ENCODE measurements at regions not wholly inside any gene's neighbourhood (a gene's known extent, or its start where the extent isn't known, plus 50 kb on each side); places are given as distances from the start of the nearest gene placed in this dataset.

DNA sequence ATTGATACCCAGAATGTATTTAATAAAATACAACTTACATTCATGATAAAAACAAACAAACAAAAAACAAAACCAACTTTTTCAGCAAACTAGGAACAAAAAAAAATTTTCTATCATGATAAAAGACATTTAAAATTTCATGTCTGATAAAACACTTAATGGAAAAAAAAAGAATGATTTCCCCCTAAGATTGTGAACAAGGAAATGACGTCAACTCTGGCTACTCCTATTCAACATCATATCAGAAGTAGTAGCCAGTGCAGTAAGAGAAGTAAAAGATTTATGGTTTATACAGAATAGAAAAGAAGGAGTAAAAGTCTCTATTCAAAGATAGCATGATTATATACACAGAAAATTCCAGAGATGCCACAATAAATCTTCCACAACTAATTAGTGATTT lies 1306.6 kb downstream of the FSCB start:
- H3K9me3 ChIP-seq = no peaks in the 10 kb centered on the region
- TF ChIP-seq POLR2A (IDR thresholded peaks at IDR 0.05) = no peak
- no peaks in the 10 kb centered on the region for H3K4me1 ChIP-seq
- no peak overlapping the region for H3K27ac ChIP-seq
- DNase-seq (no peak), ATAC-seq (no peak)
- in situ Hi-C loops (cut with MboI; ENCODE audit: low sequenced_read_pairs in 4 of 4) = no loop called here
- H3K27me3 ChIP-seq = no peaks in the 10 kb centered on the region
- H3K36me3 ChIP-seq = no peaks in the 10 kb centered on the region
- intact Hi-C loops (cut with DNase I; ENCODE audit: low total_unique reads) = no loop called here
- no peak overlapping the region for H3K4me3 ChIP-seq

DNA sequence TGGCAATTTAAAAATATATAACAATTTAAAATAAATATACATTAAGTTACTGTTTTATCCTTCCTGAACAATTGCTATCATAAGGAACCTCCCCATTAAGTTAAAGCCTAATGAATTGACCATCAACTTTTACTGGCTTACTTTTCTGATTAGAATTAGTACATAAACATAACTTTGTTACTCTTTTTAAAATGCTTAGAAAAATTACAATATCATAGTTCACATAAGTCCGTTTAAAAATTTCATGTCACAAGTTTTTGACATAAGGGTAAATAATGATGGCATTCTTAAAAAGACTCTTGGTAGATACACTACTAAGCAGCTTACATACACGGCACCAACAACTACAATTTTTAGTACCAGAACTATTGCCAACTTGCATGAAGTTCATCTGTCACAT lies 1308.6 kb downstream of the FSCB start:
- TF ChIP-seq, protein P1, sequence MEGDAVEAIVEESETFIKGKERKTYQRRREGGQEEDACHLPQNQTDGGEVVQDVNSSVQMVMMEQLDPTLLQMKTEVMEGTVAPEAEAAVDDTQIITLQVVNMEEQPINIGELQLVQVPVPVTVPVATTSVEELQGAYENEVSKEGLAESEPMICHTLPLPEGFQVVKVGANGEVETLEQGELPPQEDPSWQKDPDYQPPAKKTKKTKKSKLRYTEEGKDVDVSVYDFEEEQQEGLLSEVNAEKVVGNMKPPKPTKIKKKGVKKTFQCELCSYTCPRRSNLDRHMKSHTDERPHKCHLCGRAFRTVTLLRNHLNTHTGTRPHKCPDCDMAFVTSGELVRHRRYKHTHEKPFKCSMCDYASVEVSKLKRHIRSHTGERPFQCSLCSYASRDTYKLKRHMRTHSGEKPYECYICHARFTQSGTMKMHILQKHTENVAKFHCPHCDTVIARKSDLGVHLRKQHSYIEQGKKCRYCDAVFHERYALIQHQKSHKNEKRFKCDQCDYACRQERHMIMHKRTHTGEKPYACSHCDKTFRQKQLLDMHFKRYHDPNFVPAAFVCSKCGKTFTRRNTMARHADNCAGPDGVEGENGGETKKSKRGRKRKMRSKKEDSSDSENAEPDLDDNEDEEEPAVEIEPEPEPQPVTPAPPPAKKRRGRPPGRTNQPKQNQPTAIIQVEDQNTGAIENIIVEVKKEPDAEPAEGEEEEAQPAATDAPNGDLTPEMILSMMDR (IDR thresholded peaks at IDR 0.05 in 4 of 5, conservative IDR thresholded peaks at IDR 0.05 in 1 of 5) = no peak
- TF ChIP-seq POLR2A (IDR thresholded peaks at IDR 0.05) = no peak
- intact Hi-C loops (cut with DNase I; ENCODE audit: low total_unique reads) = no loop called here
- DNase-seq (no peak), ATAC-seq (no peak)
- Histone ChIP-seq H3K27ac (no peak overlapping the region), H3K9me3 (no peaks in the 10 kb centered on the region), H3K4me1 (no peaks in the 10 kb centered on the region), H3K36me3 (no peaks in the 10 kb centered on the region), H3K4me3 (no peak overlapping the region), H3K27me3 (no peaks in the 10 kb centered on the region)
- in situ Hi-C loops (cut with MboI; ENCODE audit: low sequenced_read_pairs in 4 of 4) = no loop called here

DNA sequence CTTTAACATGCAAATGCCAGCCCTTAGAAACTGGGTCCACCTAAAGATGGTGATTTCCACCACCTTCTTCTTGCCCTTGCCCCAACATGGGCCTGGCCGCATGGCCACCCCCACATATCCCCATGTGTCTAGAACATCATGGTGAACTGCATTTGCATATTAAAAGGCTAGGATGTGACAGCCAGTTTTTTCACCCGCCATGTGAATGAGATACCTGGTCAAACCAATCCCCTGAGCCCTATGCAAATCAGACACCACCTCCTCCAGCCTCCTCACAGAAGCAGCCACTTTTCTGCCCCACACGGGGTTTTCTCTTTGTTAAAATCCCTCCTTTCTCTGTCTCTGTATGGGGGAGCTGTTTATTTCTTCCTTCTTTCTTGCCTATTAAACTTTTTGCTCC lies 1322.5 kb downstream of the FSCB start:
- DNase-seq (no peak), ATAC-seq (no peak)
- TF ChIP-seq POLR2A (IDR thresholded peaks at IDR 0.05) = no peak
- TF ChIP-seq, protein P1 (IDR thresholded peaks at IDR 0.05 in 4 of 5, conservative IDR thresholded peaks at IDR 0.05 in 1 of 5) = no peak
- H3K4me3 ChIP-seq = no peak overlapping the region
- H3K27me3 ChIP-seq = no peaks in the 10 kb centered on the region
- H3K27ac ChIP-seq = no peak overlapping the region
- in situ Hi-C loops (cut with MboI; ENCODE audit: low sequenced_read_pairs in 4 of 4) (no loop called here), intact Hi-C loops (cut with DNase I; ENCODE audit: low total_unique reads) (no loop called here)
- no peaks in the 10 kb centered on the region for H3K4me1 ChIP-seq
- no peaks in the 10 kb centered on the region for H3K9me3 ChIP-seq
- no peaks in the 10 kb centered on the region for H3K36me3 ChIP-seq

DNA sequence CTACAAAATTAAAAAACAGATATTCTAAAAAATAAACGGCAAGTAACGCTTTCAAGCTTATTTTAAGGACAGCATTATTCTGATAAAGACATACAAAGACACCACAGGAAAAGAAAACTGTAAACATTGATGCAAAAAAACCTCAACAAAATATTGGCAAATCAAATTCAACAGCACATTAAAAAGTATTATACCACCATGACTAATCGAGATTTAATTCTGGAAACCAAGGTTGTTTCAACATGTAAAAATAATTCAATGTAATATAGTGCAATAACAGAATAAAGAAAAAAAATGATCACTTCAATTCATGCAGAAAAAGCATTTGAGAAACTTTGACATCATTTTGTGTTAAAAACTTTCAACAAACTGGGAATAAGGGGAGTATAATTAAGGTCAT lies 1323.2 kb downstream of the FSCB start:
- no peak for DNase-seq
- Histone ChIP-seq H3K36me3 (no peaks in the 10 kb centered on the region), H3K4me3 (no peak overlapping the region), H3K9me3 (no peaks in the 10 kb centered on the region), H3K4me1 (no peaks in the 10 kb centered on the region), H3K27me3 (no peaks in the 10 kb centered on the region), H3K27ac (no peak overlapping the region)
- in situ Hi-C loops (cut with MboI; ENCODE audit: low sequenced_read_pairs in 4 of 4) = no loop called here
- TF ChIP-seq, protein P1 (IDR thresholded peaks at IDR 0.05 in 4 of 5, conservative IDR thresholded peaks at IDR 0.05 in 1 of 5) = no peak
- no peak for TF ChIP-seq POLR2A (IDR thresholded peaks at IDR 0.05)
- intact Hi-C loops (cut with DNase I; ENCODE audit: low total_unique reads) = no loop called here
- ATAC-seq = no peak

DNA sequence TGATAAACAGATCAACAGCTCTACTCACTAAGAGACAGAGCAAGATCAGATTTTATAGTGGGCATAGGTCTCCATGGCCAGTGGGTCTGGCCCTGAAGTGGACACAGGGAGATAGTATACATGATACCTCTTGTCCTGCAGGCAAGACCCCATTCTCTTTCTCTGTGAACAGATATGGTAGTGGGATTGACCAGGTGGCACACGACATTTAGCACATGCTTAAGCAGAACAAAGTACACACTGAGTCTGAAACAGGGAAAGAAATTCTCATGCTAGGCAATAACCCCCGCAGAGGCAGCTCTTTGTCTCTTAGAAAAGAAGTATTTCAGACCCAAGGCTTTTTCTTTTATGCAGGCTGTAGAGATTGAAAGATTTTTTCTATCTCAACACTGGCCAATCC lies 1331.2 kb downstream of the FSCB start:
- TF ChIP-seq, protein P1 (IDR thresholded peaks at IDR 0.05 in 4 of 5, conservative IDR thresholded peaks at IDR 0.05 in 1 of 5) = no peak
- Histone ChIP-seq H3K36me3 (no peaks in the 10 kb centered on the region), H3K27me3 (no peaks in the 10 kb centered on the region), H3K4me1 (no peaks in the 10 kb centered on the region), H3K27ac (no peak overlapping the region), H3K9me3 (no peaks in the 10 kb centered on the region), H3K4me3 (no peak overlapping the region)
- in situ Hi-C loops (cut with MboI; ENCODE audit: low sequenced_read_pairs in 4 of 4) (no loop called here), intact Hi-C loops (cut with DNase I; ENCODE audit: low total_unique reads) (no loop called here)
- ATAC-seq (no peak), DNase-seq (no peak)

Measured in gastrocnemius medialis (tissue), 4 donors.